IMR-90 (cell line): ENCODE measurements at regions not wholly inside any gene's neighbourhood (a gene's known extent, or its start where the extent isn't known, plus 50 kb on each side); places are given as distances from the start of the nearest gene placed in this dataset.

Experiments
- ATAC-seq: fragments of 200-7000 bp; cut with Tn5 transposase; 2 replicates; pipeline ENCODE4 v1.9.1; 2020; ENCODE audit warnings: low read depth, mild to moderate bottlenecking, moderate library complexity
- BruUV-seq: library from RNA; stranded (reverse); fragments of 400-500 nt; replicated peaks from 2 replicates; lab custom pipeline; 2021; lab: Mats Ljungman, UMichigan
- CTCF ChIA-PET: fragments of 300-600 bp; formaldehyde crosslinking; extraction: SDS; loops from one replicate; lab custom pipeline; 2021; ENCODE audit warnings: antibody characterized with exemption; lab: Yijun Ruan, JAX
- POLR2A ChIA-PET: fragments of 300-600 bp; sonication (Branson Sonifier 250); formaldehyde crosslinking; loops from one replicate; lab custom pipeline; 2022; ENCODE audit warnings: antibody characterized with exemption; ENCODE audit not compliant: unreplicated experiment; lab: Charles Lee
- DNase-seq: peaks from one replicate; pipeline ENCODE4 v3.0.0; 2013
- H2AFZ ChIP-seq: replicated peaks from 2 replicates; pipeline ENCODE3; 2013; ENCODE audit warnings: low read length, mild to moderate bottlenecking; ENCODE audit not compliant: poor library complexity
- H2AK5ac ChIP-seq: 2 replicates; pipeline ENCODE4 v1.6.1; 2013; ENCODE audit warnings: low read depth, low read length, inconsistent platforms
- H2AK9ac ChIP-seq: replicated peaks from 2 replicates; pipeline ENCODE3; 2013; ENCODE audit warnings: mild to moderate bottlenecking, low read depth, low read length, moderate library complexity; ENCODE audit not compliant: poor library complexity
- H2BK120ac ChIP-seq: 2 replicates; pipeline ENCODE4 v1.6.1; 2013; ENCODE audit warnings: low read depth, low read length, inconsistent platforms
- H2BK15ac ChIP-seq: 3 replicates; pipeline ENCODE4 v1.6.1; 2013; ENCODE audit warnings: low read depth, low read length, inconsistent platforms
- H2BK20ac ChIP-seq: 2 replicates; pipeline ENCODE4 v1.6.1; 2013; ENCODE audit warnings: low read depth, mild to moderate bottlenecking, inconsistent platforms, low read length, moderate library complexity
- H2BK5ac ChIP-seq: 2 replicates; pipeline ENCODE4 v1.6.1; 2013; ENCODE audit warnings: mild to moderate bottlenecking, low read depth, low read length, inconsistent platforms; ENCODE audit not compliant: poor library complexity, severe bottlenecking
- H3K14ac ChIP-seq: replicated peaks from 2 replicates; pipeline ENCODE4 v1.6.1; 2013; ENCODE audit warnings: low read depth, low read length, inconsistent platforms
- H3K18ac ChIP-seq: 2 replicates; pipeline ENCODE4 v1.6.1; 2013; ENCODE audit warnings: low read depth, low read length, control low read depth
- H3K23ac ChIP-seq: 2 replicates; pipeline ENCODE4 v1.6.1; 2013; ENCODE audit warnings: low read depth, low read length, inconsistent platforms
- H3K27ac ChIP-seq: 2 replicates; pipeline ENCODE4 v1.5.1; 2013; ENCODE audit warnings: mild to moderate bottlenecking, control low read depth, low read length; ENCODE audit not compliant: insufficient read depth
- H3K27me3 ChIP-seq: 2 replicates; pipeline ENCODE4 v1.6.1; 2013; ENCODE audit warnings: low read length; ENCODE audit not compliant: control insufficient read depth, insufficient read depth
- H3K36me3 ChIP-seq: 2 replicates; pipeline ENCODE4 v1.6.1; 2013; ENCODE audit warnings: low read length, mixed read lengths; ENCODE audit not compliant: control insufficient read depth, insufficient read depth
- H3K4ac ChIP-seq: 2 replicates; pipeline ENCODE4 v1.6.1; 2013; ENCODE audit warnings: low read depth, low read length, inconsistent platforms
- H3K4me1 ChIP-seq: 2 replicates; pipeline ENCODE4 v1.6.1; 2013; ENCODE audit warnings: low read length, mixed read lengths; ENCODE audit not compliant: control insufficient read depth, insufficient read depth
- H3K4me2 ChIP-seq: 2 replicates; pipeline ENCODE4 v1.6.1; 2013; ENCODE audit warnings: low read depth, mild to moderate bottlenecking, control low read depth, low read length, moderate library complexity
- H3K4me3 ChIP-seq: 2 replicates; pipeline ENCODE4 v1.5.1; 2013; ENCODE audit warnings: low read depth, mild to moderate bottlenecking, control low read depth, low read length, moderate library complexity; ENCODE audit not compliant: insufficient read depth
- H3K56ac ChIP-seq: 2 replicates; pipeline ENCODE4 v1.6.1; 2013; ENCODE audit warnings: low read length, inconsistent platforms; ENCODE audit not compliant: insufficient read depth; ENCODE audit errors: extremely low read depth
- H3K79me1 ChIP-seq, 2 experiments: 2 replicates each; pipeline ENCODE4 v1.6.1; 2013; ENCODE audit warnings: low read length in 2 of 2, inconsistent platforms in 1 of 2, low read depth in 1 of 2
- H3K9ac ChIP-seq: 2 replicates; pipeline ENCODE4 v1.6.1; 2013; ENCODE audit warnings: low read depth, low read length, control low read depth
- H3K9me1 ChIP-seq: 2 replicates; pipeline ENCODE4 v1.6.1; 2013; ENCODE audit warnings: low read length, inconsistent platforms; ENCODE audit not compliant: insufficient read depth
- H3K9me3 ChIP-seq: 2 replicates; pipeline ENCODE4 v1.6.1; 2013; ENCODE audit warnings: low read length; ENCODE audit not compliant: control insufficient read depth, insufficient read depth
- H4K20me1 ChIP-seq: 2 replicates; pipeline ENCODE4 v1.6.1; 2013; ENCODE audit warnings: low read length, inconsistent platforms; ENCODE audit not compliant: insufficient read depth
- H4K5ac ChIP-seq: 2 replicates; pipeline ENCODE4 v1.6.1; 2013; ENCODE audit warnings: mild to moderate bottlenecking, low read depth, low read length, control low read depth
- H4K8ac ChIP-seq, 2 experiments: 2 replicates each; pipeline ENCODE4 v1.6.1; 2013; ENCODE audit warnings: low read depth in 2 of 2, low read length in 2 of 2, control low read depth in 1 of 2, inconsistent platforms in 1 of 2
- H4K91ac ChIP-seq: 2 replicates; pipeline ENCODE4 v1.6.1; 2013; ENCODE audit warnings: low read depth, low read length, inconsistent platforms; ENCODE audit not compliant: insufficient read depth
- BHLHE40 ChIP-seq: fragments of 150-350 bp; IDR thresholded peaks from 2 replicates; pipeline ENCODE4 v1.6.1; 2016; ENCODE audit warnings: mild to moderate bottlenecking, low read depth, low read length
- CEBPB ChIP-seq: IDR thresholded peaks from 2 replicates; pipeline ENCODE4 v1.6.1; 2012; ENCODE audit warnings: low read depth, low read length, improper control_type of control experiment
- CHD1 ChIP-seq: IDR thresholded peaks from 2 replicates; pipeline ENCODE4 v1.6.1; 2012; ENCODE audit warnings: low read depth, low read length, improper control_type of control experiment
- FOS ChIP-seq: fragments of 150-350 bp; IDR thresholded peaks from 2 replicates; pipeline ENCODE4 v1.6.1; 2016; ENCODE audit warnings: low read depth, low read length
- MAFK ChIP-seq: IDR thresholded peaks from 2 replicates; pipeline ENCODE4 v1.6.1; 2012; ENCODE audit warnings: low read depth, low read length, improper control_type of control experiment
- MAZ ChIP-seq: IDR thresholded peaks from 2 replicates; pipeline ENCODE4 v1.6.1; 2012; ENCODE audit warnings: low read depth, mild to moderate bottlenecking, low read length, improper control_type of control experiment, moderate library complexity, borderline replicate concordance
- MXI1 ChIP-seq: IDR thresholded peaks from 2 replicates; pipeline ENCODE4 v1.6.1; 2012; ENCODE audit warnings: low read depth, mild to moderate bottlenecking, low read length, moderate library complexity, borderline replicate concordance
- NFE2L2 ChIP-seq: fragments of 150-350 bp; IDR thresholded peaks from 2 replicates; pipeline ENCODE4 v1.6.1; 2016; ENCODE audit warnings: low read depth, mild to moderate bottlenecking, low read length
- POLR2A ChIP-seq: IDR thresholded peaks from 2 replicates; pipeline ENCODE4 v1.6.1; 2012; ENCODE audit warnings: mild to moderate bottlenecking, low read depth, low read length
- RAD21 ChIP-seq: IDR thresholded peaks from 2 replicates; pipeline ENCODE4 v1.6.1; 2012; ENCODE audit warnings: low read length, improper control_type of control experiment
- RCOR1 ChIP-seq: IDR thresholded peaks from 2 replicates; pipeline ENCODE4 v1.6.1; 2012; ENCODE audit warnings: mild to moderate bottlenecking, low read length, improper control_type of control experiment; ENCODE audit not compliant: insufficient replicate concordance
- RFX5 ChIP-seq: IDR thresholded peaks from 2 replicates; pipeline ENCODE4 v1.8.0; 2012; ENCODE audit warnings: low read depth, mild to moderate bottlenecking, low read length, moderate library complexity
- SMC3 ChIP-seq: fragments of 150-350 bp; IDR thresholded peaks from 2 replicates; pipeline ENCODE4 v1.6.1; 2016; ENCODE audit warnings: low read depth, mild to moderate bottlenecking, antibody characterized with exemption, low read length, moderate library complexity
- WGBS, 2 experiments: methylation state at CpG; one replicate each; pipeline versions ENCODE4 v1.1.5 to v1.1.7; 2013; ENCODE audit warnings: missing lambda C conversion rate in 2 of 2; ENCODE audit not compliant: insufficient read length in 1 of 2; ENCODE audit errors: extremely low coverage in 2 of 2; 5-methylcytosine and 5-hydroxymethylcytosine counted together
- dilution Hi-C: fragments of 300-500 bp; cut with HindIII; formaldehyde crosslinking; loops from one replicate; pipeline ENCODE4 v1.14.3; 2018; ENCODE audit warnings: low sequenced_read_pairs; ENCODE audit not compliant: unreplicated experiment
- in situ Hi-C: fragments of 300-500 bp; cut with MboI; formaldehyde crosslinking; loops from 3 replicates; pipeline ENCODE4 v1.14.3; 2019; ENCODE audit warnings: low sequenced_read_pairs, inconsistent platforms, mixed read lengths
- intact Hi-C: fragments of 100-400 bp; cut with micrococcal nuclease; formaldehyde crosslinking; loops from 2 replicates; pipeline ENCODE4 v1.10.0; 2022
- TF ChIP-seq, protein P1 (sequence below): fragments of 150-350 bp; IDR thresholded peaks from 2 replicates; pipeline ENCODE4 v1.6.1; 2017; ENCODE audit warnings: mild to moderate bottlenecking, antibody characterized with exemption, low read length, low read depth
- TF ChIP-seq, protein P2 (sequence below): conservative IDR thresholded peaks from 2 replicates; pipeline ENCODE4 v1.5.1; 2012; ENCODE audit warnings: mild to moderate bottlenecking, low read depth, low read length, improper control_type of control experiment
- TF ChIP-seq, protein P3 (sequence below): fragments of 150-350 bp; IDR thresholded peaks from 2 replicates; pipeline ENCODE4 v1.6.1; 2016; ENCODE audit warnings: low read depth, mild to moderate bottlenecking, low read length, moderate library complexity, borderline replicate concordance

DNA sequence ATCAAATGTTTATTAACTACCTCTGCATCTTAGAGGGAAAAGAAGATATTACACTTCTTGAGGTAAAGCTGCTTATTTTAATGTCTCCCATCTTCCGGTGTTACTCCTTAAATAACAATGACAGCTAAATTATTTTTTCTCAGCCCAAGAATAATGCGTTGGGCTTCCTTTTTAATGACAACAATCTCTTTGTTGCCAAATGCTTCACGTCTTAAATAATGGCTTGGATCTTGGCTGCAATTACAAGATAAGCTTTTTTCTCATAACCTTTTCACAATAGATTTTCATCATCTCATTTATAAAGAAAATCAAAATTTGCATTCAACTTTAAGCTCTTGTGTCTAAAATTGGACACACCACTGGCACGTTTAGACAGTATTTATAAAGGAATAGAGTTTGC lies 89.2 kb upstream of the COL8A1 start:
- H3K9me1 ChIP-seq = no peaks in the 10 kb centered on the region
- no peak overlapping the region for H3K9ac ChIP-seq
- no peak overlapping the region for H3K14ac ChIP-seq
- ATAC-seq (no peak), DNase-seq (no peak)
- H2AFZ ChIP-seq = no peak overlapping the region
- H3K4me2 ChIP-seq = no peak overlapping the region
- no peaks in the 10 kb centered on the region for H3K27me3 ChIP-seq
- no peak overlapping the region for H3K4ac ChIP-seq
- dilution Hi-C loops = no loop called here
- H2AK9ac ChIP-seq = no peak overlapping the region
- no peak overlapping the region for H3K18ac ChIP-seq
- H4K91ac ChIP-seq = no peak overlapping the region
- no peak overlapping the region for H3K56ac ChIP-seq
- H3K9me3 ChIP-seq = no peaks in the 10 kb centered on the region
- CTCF ChIA-PET = no interaction called here
- in situ Hi-C loops = no loop called here
- intact Hi-C loops = no loop called here
- no peak overlapping the region for H3K23ac ChIP-seq
- no peaks in the 10 kb centered on the region for H4K20me1 ChIP-seq
- H2BK120ac ChIP-seq = no peak overlapping the region
- H2BK5ac ChIP-seq = no peak overlapping the region
- H3K4me1 ChIP-seq = peaks cover 5% of the 10 kb centered on the region
- H3K4me3 ChIP-seq = no peak overlapping the region
- no CpG with 5 or more reads among the region's 4 CpGs for WGBS, 2 experiments
- no peak overlapping the region for H3K27ac ChIP-seq
- no peak overlapping the region for H2BK20ac ChIP-seq
- no peak for TF ChIP-seq CHD1
- TF ChIP-seq, protein P1, sequence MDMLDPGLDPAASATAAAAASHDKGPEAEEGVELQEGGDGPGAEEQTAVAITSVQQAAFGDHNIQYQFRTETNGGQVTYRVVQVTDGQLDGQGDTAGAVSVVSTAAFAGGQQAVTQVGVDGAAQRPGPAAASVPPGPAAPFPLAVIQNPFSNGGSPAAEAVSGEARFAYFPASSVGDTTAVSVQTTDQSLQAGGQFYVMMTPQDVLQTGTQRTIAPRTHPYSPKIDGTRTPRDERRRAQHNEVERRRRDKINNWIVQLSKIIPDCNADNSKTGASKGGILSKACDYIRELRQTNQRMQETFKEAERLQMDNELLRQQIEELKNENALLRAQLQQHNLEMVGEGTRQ = no peak
- TF ChIP-seq RAD21 = no peak
- TF ChIP-seq, protein P2, sequence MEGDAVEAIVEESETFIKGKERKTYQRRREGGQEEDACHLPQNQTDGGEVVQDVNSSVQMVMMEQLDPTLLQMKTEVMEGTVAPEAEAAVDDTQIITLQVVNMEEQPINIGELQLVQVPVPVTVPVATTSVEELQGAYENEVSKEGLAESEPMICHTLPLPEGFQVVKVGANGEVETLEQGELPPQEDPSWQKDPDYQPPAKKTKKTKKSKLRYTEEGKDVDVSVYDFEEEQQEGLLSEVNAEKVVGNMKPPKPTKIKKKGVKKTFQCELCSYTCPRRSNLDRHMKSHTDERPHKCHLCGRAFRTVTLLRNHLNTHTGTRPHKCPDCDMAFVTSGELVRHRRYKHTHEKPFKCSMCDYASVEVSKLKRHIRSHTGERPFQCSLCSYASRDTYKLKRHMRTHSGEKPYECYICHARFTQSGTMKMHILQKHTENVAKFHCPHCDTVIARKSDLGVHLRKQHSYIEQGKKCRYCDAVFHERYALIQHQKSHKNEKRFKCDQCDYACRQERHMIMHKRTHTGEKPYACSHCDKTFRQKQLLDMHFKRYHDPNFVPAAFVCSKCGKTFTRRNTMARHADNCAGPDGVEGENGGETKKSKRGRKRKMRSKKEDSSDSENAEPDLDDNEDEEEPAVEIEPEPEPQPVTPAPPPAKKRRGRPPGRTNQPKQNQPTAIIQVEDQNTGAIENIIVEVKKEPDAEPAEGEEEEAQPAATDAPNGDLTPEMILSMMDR = no peak
- no peak for TF ChIP-seq FOS
- TF ChIP-seq MAZ = no peak
- no peak for TF ChIP-seq NFE2L2
- no peak for TF ChIP-seq MXI1
- TF ChIP-seq CEBPB = no peak
- no peak for TF ChIP-seq RCOR1
- TF ChIP-seq, protein P3, sequence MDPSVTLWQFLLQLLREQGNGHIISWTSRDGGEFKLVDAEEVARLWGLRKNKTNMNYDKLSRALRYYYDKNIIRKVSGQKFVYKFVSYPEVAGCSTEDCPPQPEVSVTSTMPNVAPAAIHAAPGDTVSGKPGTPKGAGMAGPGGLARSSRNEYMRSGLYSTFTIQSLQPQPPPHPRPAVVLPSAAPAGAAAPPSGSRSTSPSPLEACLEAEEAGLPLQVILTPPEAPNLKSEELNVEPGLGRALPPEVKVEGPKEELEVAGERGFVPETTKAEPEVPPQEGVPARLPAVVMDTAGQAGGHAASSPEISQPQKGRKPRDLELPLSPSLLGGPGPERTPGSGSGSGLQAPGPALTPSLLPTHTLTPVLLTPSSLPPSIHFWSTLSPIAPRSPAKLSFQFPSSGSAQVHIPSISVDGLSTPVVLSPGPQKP = no peak
- TF ChIP-seq MAFK = no peak
- no peak for TF ChIP-seq RFX5
- TF ChIP-seq SMC3 = no peak
- no peak for TF ChIP-seq POLR2A
- TF ChIP-seq BHLHE40 = no peak
- no peak overlapping the region for H2AK5ac ChIP-seq
- BruUV-seq = no TSS peak
- H4K5ac ChIP-seq = no peak overlapping the region
- H4K8ac ChIP-seq = no peak overlapping the region
- no peak overlapping the region for H2BK15ac ChIP-seq
- H3K79me1 ChIP-seq = no peaks in the 10 kb centered on the region
- POLR2A ChIA-PET = no interaction called here
- no peaks in the 10 kb centered on the region for H3K36me3 ChIP-seq
